ENCODE measurements at regions not wholly inside any gene's neighbourhood (a gene's known extent, or its start where the extent isn't known, plus 50 kb on each side); places are given as distances from the start of the nearest gene placed in this dataset.

- no peak for TF ChIP-seq CTCF (conservative IDR thresholded peaks at IDR 0.05; ENCODE audit: low read depth, low read length)
- TF ChIP-seq EZH2 (IDR thresholded peaks at IDR 0.05; ENCODE audit: borderline replicate concordance, low read depth, low read length, poor library complexity, severe bottlenecking), result no peak
Observed at GRCh38 chr5:110973510-110973909, 98.0 kb upstream of the TSLP start.
